Fibroblast of lung (primary cell): ENCODE measurements at regions not wholly inside any gene's neighbourhood (a gene's known extent, or its start where the extent isn't known, plus 50 kb on each side); places are given as distances from the start of the nearest gene placed in this dataset.

Experiments
- DNase-seq, 2 donors: peaks; one replicate each; pipeline versions ENCODE4 v3.0.0 to v3.0.0-alpha.2; 2010; ENCODE audit warnings: low read depth in 2 of 2
- H2AFZ ChIP-seq: 2 replicates; pipeline ENCODE4 v1.5.1; 2012; ENCODE audit warnings: low read length, control low read depth, inconsistent platforms
- H3K27ac ChIP-seq: 2 replicates; pipeline ENCODE4 v1.5.1; 2011; ENCODE audit warnings: low read length, control low read depth; ENCODE audit not compliant: insufficient read depth
- H3K27me3 ChIP-seq: 2 replicates; pipeline ENCODE4 v1.5.1; 2011; ENCODE audit warnings: mild to moderate bottlenecking, low read length; ENCODE audit not compliant: control insufficient read depth, insufficient read depth
- H3K36me3 ChIP-seq: 2 replicates; pipeline ENCODE4 v1.5.1; 2011; ENCODE audit warnings: low read length; ENCODE audit not compliant: control insufficient read depth, insufficient read depth
- H3K4me1 ChIP-seq: 2 replicates; pipeline ENCODE4 v1.5.1; 2011; ENCODE audit warnings: low read length; ENCODE audit not compliant: control insufficient read depth, insufficient read depth; ENCODE audit errors: extremely low read depth
- H3K4me2 ChIP-seq: 2 replicates; pipeline ENCODE4 v1.5.1; 2011; ENCODE audit warnings: low read length, control low read depth; ENCODE audit not compliant: insufficient read depth; ENCODE audit errors: extremely low read depth
- H3K4me3 ChIP-seq, 4 experiments: fragments of 200-600 bp in 1 of 4; sonication (generic) in 1 of 4; replicated peaks in 1 of 4; 2 replicates each; pipeline ENCODE4 v1.5.1; 2011 to 2016; ENCODE audit warnings: low read length in 4 of 4, low read depth in 3 of 4, mild to moderate bottlenecking in 3 of 4, control low read depth in 2 of 4, inconsistent platforms in 1 of 4, mixed read lengths in 1 of 4; ENCODE audit not compliant: insufficient read depth in 1 of 4; ENCODE audit errors: control extremely low read depth in 1 of 4
- H3K79me2 ChIP-seq: 2 replicates; pipeline ENCODE4 v1.5.1; 2012; ENCODE audit warnings: mild to moderate bottlenecking, low read length, inconsistent platforms; ENCODE audit not compliant: control insufficient read depth, insufficient read depth
- H3K9ac ChIP-seq: 2 replicates; pipeline ENCODE4 v1.5.1; 2011; ENCODE audit warnings: mild to moderate bottlenecking, low read length, control low read depth; ENCODE audit not compliant: insufficient read depth
- H3K9me3 ChIP-seq: 2 replicates; pipeline ENCODE4 v1.5.1; 2012; ENCODE audit warnings: low read depth, low read length; ENCODE audit not compliant: control insufficient read depth, insufficient read depth
- H4K20me1 ChIP-seq: 2 replicates; pipeline ENCODE4 v1.5.1; 2011; ENCODE audit warnings: low read length; ENCODE audit not compliant: control insufficient read depth, insufficient read depth; ENCODE audit errors: extremely low read depth
- CTCF ChIP-seq, 2 donors: IDR thresholded peaks in 1 of 2; conservative IDR thresholded peaks in 1 of 2; 1 replicate in 1 of 2; 2 replicates in 1 of 2; pipeline ENCODE4 v1.5.1; 2011 to 2012; ENCODE audit warnings: low read length in 2 of 2, control low read depth in 1 of 2, inconsistent platforms in 1 of 2, low read depth in 1 of 2, mild to moderate bottlenecking in 1 of 2
- EZH2 ChIP-seq: IDR thresholded peaks from 2 replicates; pipeline ENCODE4 v1.5.1; 2012; ENCODE audit warnings: low read length, control low read depth, mild to moderate bottlenecking; ENCODE audit errors: missing control alignments

GRCh38 chr3:861721-862120 is 231.1 kb upstream of the CNTN6 start:
- Histone ChIP-seq H3K27ac (no peak overlapping the region), H2AFZ (no peak overlapping the region), H3K9ac (no peak overlapping the region), H3K79me2 (no peaks in the 10 kb centered on the region), H3K4me1 (no peaks in the 10 kb centered on the region), H3K4me3 (no peak overlapping the region), H4K20me1 (no peaks in the 10 kb centered on the region), H3K27me3 (no peaks in the 10 kb centered on the region), H3K9me3 (no peaks in the 10 kb centered on the region), H3K4me2 (no peak overlapping the region), H3K36me3 (no peaks in the 10 kb centered on the region)
- TF ChIP-seq EZH2 (no peak), CTCF (conservative IDR thresholded peaks at IDR 0.05 in 1 of 2, IDR thresholded peaks at IDR 0.05 in 1 of 2; ENCODE audit: low read depth in 1 of 2, low read length in 2 of 2) (no peak)
- DNase-seq, result no peak

GRCh38 chr3:869269-869668 is 223.6 kb upstream of the CNTN6 start:
- H3K36me3 ChIP-seq, result no peaks in the 10 kb centered on the region
- H3K9me3 ChIP-seq, result no peaks in the 10 kb centered on the region

GRCh38 chr3:869734-870133 is 223.1 kb upstream of the CNTN6 start:
- Histone ChIP-seq H3K9me3 (no peaks in the 10 kb centered on the region), H3K4me1 (no peaks in the 10 kb centered on the region), H2AFZ (no peak overlapping the region), H3K4me2 (no peak overlapping the region), H4K20me1 (no peaks in the 10 kb centered on the region), H3K27me3 (no peaks in the 10 kb centered on the region), H3K36me3 (no peaks in the 10 kb centered on the region), H3K9ac (no peak overlapping the region), H3K79me2 (no peaks in the 10 kb centered on the region), H3K27ac (no peak overlapping the region), H3K4me3 (no peak overlapping the region)
- no peak for TF ChIP-seq EZH2
- TF ChIP-seq CTCF (conservative IDR thresholded peaks at IDR 0.05 in 1 of 2, IDR thresholded peaks at IDR 0.05 in 1 of 2; ENCODE audit: low read depth in 1 of 2, low read length in 2 of 2), result no peak
- DNase-seq, result no peak

More at GRCh38 chr3:869269-869668, 223.6 kb upstream of the CNTN6 start:
- Histone ChIP-seq H3K4me2 (no peak overlapping the region), H3K27me3 (no peaks in the 10 kb centered on the region), H3K4me1 (no peaks in the 10 kb centered on the region), H2AFZ (no peak overlapping the region), H3K4me3 (no peak overlapping the region), H3K27ac (no peak overlapping the region), H3K79me2 (no peaks in the 10 kb centered on the region), H4K20me1 (no peaks in the 10 kb centered on the region), H3K9ac (no peak overlapping the region)
- TF ChIP-seq EZH2 (no peak), CTCF (conservative IDR thresholded peaks at IDR 0.05 in 1 of 2, IDR thresholded peaks at IDR 0.05 in 1 of 2; ENCODE audit: low read depth in 1 of 2, low read length in 2 of 2) (no peak)
- no peak for DNase-seq
